ENCODE measurements at regions not wholly inside any gene's neighbourhood (a gene's known extent, or its start where the extent isn't known, plus 50 kb on each side); places are given as distances from the start of the nearest gene placed in this dataset.

GRCh38 chr2:219887870-219888269 is 260.4 kb downstream of the SLC4A3 start:
- TF ChIP-seq CTCF (IDR thresholded peaks at IDR 0.05) (no peak), ZFX (IDR thresholded peaks at IDR 0.05; ENCODE audit: borderline replicate concordance) (no peak)

Data from 22Rv1 (cell line).